PC-3 (cell line): ENCODE measurements at regions not wholly inside any gene's neighbourhood (a gene's known extent, or its start where the extent isn't known, plus 50 kb on each side); places are given as distances from the start of the nearest gene placed in this dataset.

ENCODE experiments used
- ATAC-seq: fragments of 200-7000 bp; cut with Tn5 transposase; 2 replicates; pipeline ENCODE4 v1.9.1; 2020; ENCODE audit warnings: mild to moderate bottlenecking, moderate library complexity
- BruUV-seq: library from RNA; stranded (reverse); fragments of 400-500 nt; replicated peaks from 2 replicates; lab custom pipeline; 2021; lab: Mats Ljungman, UMichigan
- CTCF ChIA-PET: fragments of 300-600 bp; sonication (Branson Sonifier 250); formaldehyde crosslinking; loops from one replicate; lab custom pipeline; 2022; ENCODE audit warnings: antibody characterized with exemption; lab: Charles Lee
- POLR2A ChIA-PET: fragments of 300-600 bp; sonication (Branson Sonifier 250); formaldehyde crosslinking; loops from one replicate; lab custom pipeline; 2022; ENCODE audit warnings: antibody characterized with exemption; ENCODE audit not compliant: unreplicated experiment; lab: Charles Lee
- DNase-seq: peaks from one replicate; pipeline ENCODE4 v3.0.0-alpha.2; 2015
- H2AFZ ChIP-seq: fragments of 300-600 bp; sonication (generic); 2 replicates; pipeline ENCODE4 v1.6.0; 2016; ENCODE audit warnings: antibody characterized with exemption, low read length
- H3F3A ChIP-seq: fragments of 300-600 bp; sonication (generic); one replicate; pipeline ENCODE4 v1.6.0; 2017; ENCODE audit warnings: antibody characterized with exemption, low read length, control low read depth, mild to moderate bottlenecking; ENCODE audit not compliant: unreplicated experiment
- H3K27ac ChIP-seq: fragments of 300-600 bp; sonication (generic); 2 replicates; pipeline ENCODE4 v1.5.1; 2016; ENCODE audit warnings: mild to moderate bottlenecking, low read length
- H3K27me3 ChIP-seq: fragments of 300-600 bp; sonication (generic); 2 replicates; pipeline ENCODE4 v1.6.1; 2016; ENCODE audit warnings: low read length, mixed read lengths
- H3K36me3 ChIP-seq: fragments of 300-600 bp; sonication (generic); 2 replicates; pipeline ENCODE4 v1.6.1; 2016; ENCODE audit warnings: low read depth, mixed run types, low read length, mixed read lengths
- H3K4me1 ChIP-seq: fragments of 300-600 bp; sonication (generic); 2 replicates; pipeline ENCODE4 v1.5.1; 2016; ENCODE audit warnings: low read length; ENCODE audit not compliant: insufficient read depth
- H3K4me2 ChIP-seq: fragments of 300-600 bp; sonication (generic); 2 replicates; pipeline ENCODE4 v1.6.0; 2016; ENCODE audit warnings: low read length
- H3K4me3 ChIP-seq: fragments of 300-600 bp; sonication (generic); 2 replicates; pipeline ENCODE4 v1.5.1; 2016; ENCODE audit warnings: mild to moderate bottlenecking, low read length, mixed read lengths
- H3K79me2 ChIP-seq: fragments of 300-600 bp; sonication (generic); 2 replicates; pipeline ENCODE4 v1.6.1; 2017; ENCODE audit warnings: low read length, mixed read lengths
- H3K9ac ChIP-seq: fragments of 300-600 bp; sonication (generic); 2 replicates; pipeline ENCODE4 v1.6.0; 2016; ENCODE audit warnings: mild to moderate bottlenecking, low read length
- H3K9me2 ChIP-seq: fragments of 300-600 bp; sonication (generic); replicated peaks from 2 replicates; pipeline ENCODE4 v1.6.1; 2016; ENCODE audit warnings: mixed run types, low read length, mixed read lengths
- H3K9me3 ChIP-seq: fragments of 300-600 bp; sonication (generic); 2 replicates; pipeline ENCODE4 v1.6.1; 2016; ENCODE audit warnings: low read length, mixed read lengths
- H4K20me1 ChIP-seq: fragments of 300-600 bp; sonication (generic); 2 replicates; pipeline ENCODE4 v1.6.1; 2016; ENCODE audit warnings: low read length, mixed read lengths
- EZH2 ChIP-seq: fragments of 300-600 bp; sonication (generic); IDR thresholded peaks from one replicate; pipeline ENCODE4 v1.6.1; 2017; ENCODE audit warnings: antibody characterized with exemption, mild to moderate bottlenecking, low read length; ENCODE audit not compliant: unreplicated experiment
- EZH2phosphoT487 ChIP-seq: fragments of 300-600 bp; sonication (generic); IDR thresholded peaks from 2 replicates; pipeline ENCODE4 v1.6.1; 2018; ENCODE audit warnings: mild to moderate bottlenecking, antibody characterized with exemption, low read length, borderline replicate concordance
- intact Hi-C: fragments of 100-400 bp; cut with micrococcal nuclease; formaldehyde crosslinking; loops from 2 replicates; pipeline ENCODE4 v1.9.0; 2023
- TF ChIP-seq, protein P1 (sequence below): fragments of 300-600 bp; sonication (generic); conservative IDR thresholded peaks from 2 replicates; pipeline ENCODE4 v1.5.1; 2017; ENCODE audit warnings: antibody characterized with exemption, low read depth, mild to moderate bottlenecking, low read length

DNA sequence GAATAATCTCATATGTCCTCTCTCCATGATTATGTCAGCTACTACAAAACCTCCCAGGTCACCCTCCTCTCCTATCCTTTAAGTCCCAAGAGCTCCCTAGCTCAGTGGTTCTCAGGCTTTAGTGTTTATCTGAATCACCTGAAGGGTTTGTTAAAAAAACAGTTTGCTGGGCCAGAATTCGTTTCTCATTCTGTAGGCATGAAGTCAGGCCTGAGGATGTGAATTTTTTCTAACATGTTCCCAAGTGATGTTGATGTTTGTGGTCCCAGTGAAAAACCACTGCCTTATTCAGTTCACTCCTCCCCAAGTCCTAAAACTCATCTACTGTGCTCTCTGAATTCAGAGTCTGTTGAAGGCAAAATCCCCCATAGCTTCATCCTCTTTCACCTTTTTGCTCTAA, 241.4 kb downstream of the ETNK1 start:
- Histone ChIP-seq H3K27me3 (no peaks in the 10 kb centered on the region), H3K9me2 (no peaks in the 10 kb centered on the region), H3K4me3 (no peak overlapping the region), H3F3A (no peaks in the 10 kb centered on the region), H3K36me3 (no peaks in the 10 kb centered on the region), H4K20me1 (no peaks in the 10 kb centered on the region), H3K4me1 (no peaks in the 10 kb centered on the region), H2AFZ (no peak overlapping the region), H3K9me3 (no peaks in the 10 kb centered on the region), H3K79me2 (no peaks in the 10 kb centered on the region), H3K4me2 (no peak overlapping the region), H3K27ac (no peak overlapping the region), H3K9ac (no peak overlapping the region)
- ATAC-seq, result no peak
- POLR2A ChIA-PET, result no interaction called here
- DNase-seq, result no peak
- TF ChIP-seq EZH2phosphoT487 (no peak), EZH2 (no peak)
- TF ChIP-seq, protein P1, sequence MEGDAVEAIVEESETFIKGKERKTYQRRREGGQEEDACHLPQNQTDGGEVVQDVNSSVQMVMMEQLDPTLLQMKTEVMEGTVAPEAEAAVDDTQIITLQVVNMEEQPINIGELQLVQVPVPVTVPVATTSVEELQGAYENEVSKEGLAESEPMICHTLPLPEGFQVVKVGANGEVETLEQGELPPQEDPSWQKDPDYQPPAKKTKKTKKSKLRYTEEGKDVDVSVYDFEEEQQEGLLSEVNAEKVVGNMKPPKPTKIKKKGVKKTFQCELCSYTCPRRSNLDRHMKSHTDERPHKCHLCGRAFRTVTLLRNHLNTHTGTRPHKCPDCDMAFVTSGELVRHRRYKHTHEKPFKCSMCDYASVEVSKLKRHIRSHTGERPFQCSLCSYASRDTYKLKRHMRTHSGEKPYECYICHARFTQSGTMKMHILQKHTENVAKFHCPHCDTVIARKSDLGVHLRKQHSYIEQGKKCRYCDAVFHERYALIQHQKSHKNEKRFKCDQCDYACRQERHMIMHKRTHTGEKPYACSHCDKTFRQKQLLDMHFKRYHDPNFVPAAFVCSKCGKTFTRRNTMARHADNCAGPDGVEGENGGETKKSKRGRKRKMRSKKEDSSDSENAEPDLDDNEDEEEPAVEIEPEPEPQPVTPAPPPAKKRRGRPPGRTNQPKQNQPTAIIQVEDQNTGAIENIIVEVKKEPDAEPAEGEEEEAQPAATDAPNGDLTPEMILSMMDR, result no peak
- intact Hi-C loops, result no loop called here
- BruUV-seq, result no TSS peak
- CTCF ChIA-PET, result no interaction called here

GRCh38 chr12:22874151-22874550, 249.2 kb downstream of the ETNK1 start:
- Histone ChIP-seq H2AFZ (no peak overlapping the region), H3F3A (no peaks in the 10 kb centered on the region), H3K4me1 (no peaks in the 10 kb centered on the region), H3K9me2 (no peaks in the 10 kb centered on the region), H3K27ac (no peak overlapping the region), H3K9me3 (no peaks in the 10 kb centered on the region), H3K79me2 (no peaks in the 10 kb centered on the region), H4K20me1 (no peaks in the 10 kb centered on the region), H3K9ac (no peak overlapping the region), H3K4me3 (no peak overlapping the region), H3K36me3 (no peaks in the 10 kb centered on the region), H3K27me3 (no peaks in the 10 kb centered on the region), H3K4me2 (no peak overlapping the region)
- TF ChIP-seq EZH2 (no peak), EZH2phosphoT487 (no peak)
- TF ChIP-seq, protein P1, result no peak
- ChIA-PET POLR2A (no interaction called here), CTCF (no interaction called here)
- intact Hi-C loops, result no loop called here
- DNase-seq (no peak), ATAC-seq (no peak)
- no TSS peak for BruUV-seq

DNA sequence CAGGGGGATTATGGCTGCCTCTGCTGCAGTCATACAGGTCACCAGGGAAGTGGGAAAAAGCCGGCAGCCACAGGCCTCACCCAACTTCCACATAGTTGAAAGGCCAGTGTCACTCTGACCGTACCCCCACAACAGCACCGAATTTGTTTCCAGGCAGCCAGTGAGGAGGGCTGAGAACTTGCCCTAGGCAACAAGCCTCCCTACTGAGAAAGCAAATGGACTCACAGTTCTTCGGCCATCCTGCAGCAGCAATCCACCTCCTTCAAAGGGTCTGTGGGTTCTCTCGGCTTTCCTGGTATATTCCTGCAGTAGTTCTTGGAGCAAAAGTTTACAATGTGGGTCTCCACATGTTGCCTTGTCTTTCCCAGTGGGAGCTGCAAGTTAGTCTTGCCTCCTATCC, 251.3 kb downstream of the ETNK1 start:
- ATAC-seq (no peak), DNase-seq (no peak)
- Histone ChIP-seq H3K27me3 (no peaks in the 10 kb centered on the region), H3K4me3 (no peak overlapping the region), H3K79me2 (no peaks in the 10 kb centered on the region), H3F3A (no peaks in the 10 kb centered on the region), H2AFZ (no peak overlapping the region), H4K20me1 (no peaks in the 10 kb centered on the region), H3K36me3 (no peaks in the 10 kb centered on the region), H3K9me2 (no peaks in the 10 kb centered on the region), H3K9me3 (no peaks in the 10 kb centered on the region), H3K9ac (no peak overlapping the region), H3K4me2 (no peak overlapping the region), H3K27ac (no peak overlapping the region), H3K4me1 (no peaks in the 10 kb centered on the region)
- BruUV-seq, result no TSS peak
- CTCF ChIA-PET, result no interaction called here
- intact Hi-C loops, result no loop called here
- TF ChIP-seq, protein P1, result no peak
- TF ChIP-seq EZH2phosphoT487 (no peak), EZH2 (no peak)
- POLR2A ChIA-PET, result no interaction called here
